K562 (cell line): ENCODE measurements at regions not wholly inside any gene's neighbourhood (a gene's known extent, or its start where the extent isn't known, plus 50 kb on each side); places are given as distances from the start of the nearest gene placed in this dataset.

Experiments used
- CEBPB ChIP-seq: fragments of 450-650 bp; IDR thresholded peaks from 2 replicates; pipeline ENCODE4 v1.6.1; 2016; ENCODE audit warnings: missing genetic modification characterization, missing compliant biosample characterization
- CEBPG ChIP-seq, 3 experiments: fragments of 200-800 bp in 1 of 3; sonication (Bioruptor generic) in 1 of 3; sonication (generic) in 1 of 3; formaldehyde crosslinking in 1 of 3; IDR thresholded peaks in 2 of 3; conservative IDR thresholded peaks in 1 of 3; 2 replicates each; pipeline versions ENCODE4 v1.6.1 to v1.8.0; 2016 to 2022; ENCODE audit warnings: missing compliant biosample characterization in 2 of 3, missing genetic modification characterization in 2 of 3, mild to moderate bottlenecking in 1 of 3, missing genetic modification reagents in 1 of 3
- CHD1 ChIP-seq: fragments of 200-600 bp; sonication (generic); IDR thresholded peaks from one replicate; pipeline ENCODE4 v1.6.1; 2012; ENCODE audit warnings: mild to moderate bottlenecking, moderate library complexity, low read length, inconsistent platforms
- ESRRB ChIP-seq: fragments of 250-450 bp; sonication (Bioruptor Pico); IDR thresholded peaks from 2 replicates; pipeline ENCODE4 v1.5.0; 2020; ENCODE audit warnings: mild to moderate bottlenecking, moderate library complexity, borderline replicate concordance
- MXI1 ChIP-seq: IDR thresholded peaks from 2 replicates; pipeline ENCODE4 v1.6.1; 2011; ENCODE audit warnings: low read depth, mild to moderate bottlenecking, improper control_type of control experiment, low read length
- NFE2 ChIP-seq: IDR thresholded peaks from 2 replicates; pipeline ENCODE4 v1.6.1; 2014; ENCODE audit warnings: antibody characterized with exemption, low read depth
- TF ChIP-seq, protein P1 (sequence below): IDR thresholded peaks from 2 replicates; pipeline ENCODE4 v1.6.1; 2012; ENCODE audit warnings: low read depth, low read length, improper control_type of control experiment, borderline replicate concordance
- TF ChIP-seq, protein P2 (sequence below): sonication (generic); formaldehyde crosslinking; IDR thresholded peaks from 2 replicates; pipeline ENCODE4 v1.8.0; 2022; ENCODE audit warnings: mild to moderate bottlenecking, missing genetic modification reagents
- TF ChIP-seq, protein P3 (sequence below): fragments of 250-450 bp; sonication (Bioruptor Pico); IDR thresholded peaks from 2 replicates; pipeline ENCODE4 v1.8.0; 2021; ENCODE audit warnings: borderline replicate concordance, mild to moderate bottlenecking, moderate library complexity; ENCODE audit not compliant: poor library complexity, severe bottlenecking
- TF ChIP-seq, protein P4 (sequence below): fragments of 250-450 bp; sonication (Bioruptor Pico); IDR thresholded peaks from 2 replicates; pipeline ENCODE4 v1.5.1; 2021; ENCODE audit warnings: mild to moderate bottlenecking
- TF ChIP-seq, protein P5 (sequence below), 3 experiments: IDR thresholded peaks in 2 of 3; conservative IDR thresholded peaks in 1 of 3; 2 replicates each; pipeline ENCODE4 v1.5.1; 2011 to 2012; ENCODE audit warnings: low read length in 3 of 3, mild to moderate bottlenecking in 3 of 3, control low read depth in 2 of 3, improper control_type of control experiment in 1 of 3, inconsistent platforms in 1 of 3, low read depth in 1 of 3, mixed read lengths in 1 of 3, moderate library complexity in 1 of 3; ENCODE audit not compliant: insufficient read depth in 2 of 3
- TF ChIP-seq, protein P6 (sequence below): sonication (generic); formaldehyde crosslinking; IDR thresholded peaks from 2 replicates; pipeline ENCODE4 v1.9.0; 2022; ENCODE audit warnings: mild to moderate bottlenecking, missing genetic modification reagents

DNA sequence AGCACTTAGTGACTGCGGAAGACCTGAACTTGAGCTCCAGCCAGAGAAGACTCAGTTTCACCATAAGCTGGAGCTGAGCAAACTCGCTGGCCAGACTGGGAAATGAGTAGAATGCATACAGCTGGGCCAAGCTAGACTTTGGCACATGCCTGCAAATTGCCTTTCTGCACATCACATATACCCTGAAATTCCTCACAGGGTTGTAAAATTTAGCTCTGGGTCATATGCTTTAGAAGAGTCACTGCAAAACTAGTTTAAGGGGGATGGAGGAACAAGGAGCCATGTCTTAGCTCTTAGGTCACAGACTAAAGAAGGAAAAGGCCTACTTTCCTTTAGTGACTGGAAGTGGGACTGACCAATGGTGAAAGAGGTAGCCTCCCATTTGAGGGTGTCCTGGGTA lies 67.6 kb downstream of the PPP1R3C start:
- TF ChIP-seq, protein P1, sequence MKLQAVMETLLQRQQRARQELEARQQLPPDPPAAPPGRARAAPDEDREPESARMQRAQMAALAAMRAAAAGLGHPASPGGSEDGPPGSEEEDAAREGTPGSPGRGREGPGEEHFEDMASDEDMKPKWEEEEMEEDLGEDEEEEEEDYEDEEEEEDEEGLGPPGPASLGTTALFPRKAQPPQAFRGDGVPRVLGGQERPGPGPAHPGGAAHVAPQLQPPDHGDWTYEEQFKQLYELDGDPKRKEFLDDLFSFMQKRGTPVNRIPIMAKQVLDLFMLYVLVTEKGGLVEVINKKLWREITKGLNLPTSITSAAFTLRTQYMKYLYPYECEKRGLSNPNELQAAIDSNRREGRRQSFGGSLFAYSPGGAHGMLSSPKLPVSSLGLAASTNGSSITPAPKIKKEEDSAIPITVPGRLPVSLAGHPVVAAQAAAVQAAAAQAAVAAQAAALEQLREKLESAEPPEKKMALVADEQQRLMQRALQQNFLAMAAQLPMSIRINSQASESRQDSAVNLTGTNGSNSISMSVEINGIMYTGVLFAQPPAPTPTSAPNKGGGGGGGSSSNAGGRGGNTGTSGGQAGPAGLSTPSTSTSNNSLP = no peak
- no peak for TF ChIP-seq MXI1
- TF ChIP-seq CHD1 = no peak
- TF ChIP-seq, protein P2, sequence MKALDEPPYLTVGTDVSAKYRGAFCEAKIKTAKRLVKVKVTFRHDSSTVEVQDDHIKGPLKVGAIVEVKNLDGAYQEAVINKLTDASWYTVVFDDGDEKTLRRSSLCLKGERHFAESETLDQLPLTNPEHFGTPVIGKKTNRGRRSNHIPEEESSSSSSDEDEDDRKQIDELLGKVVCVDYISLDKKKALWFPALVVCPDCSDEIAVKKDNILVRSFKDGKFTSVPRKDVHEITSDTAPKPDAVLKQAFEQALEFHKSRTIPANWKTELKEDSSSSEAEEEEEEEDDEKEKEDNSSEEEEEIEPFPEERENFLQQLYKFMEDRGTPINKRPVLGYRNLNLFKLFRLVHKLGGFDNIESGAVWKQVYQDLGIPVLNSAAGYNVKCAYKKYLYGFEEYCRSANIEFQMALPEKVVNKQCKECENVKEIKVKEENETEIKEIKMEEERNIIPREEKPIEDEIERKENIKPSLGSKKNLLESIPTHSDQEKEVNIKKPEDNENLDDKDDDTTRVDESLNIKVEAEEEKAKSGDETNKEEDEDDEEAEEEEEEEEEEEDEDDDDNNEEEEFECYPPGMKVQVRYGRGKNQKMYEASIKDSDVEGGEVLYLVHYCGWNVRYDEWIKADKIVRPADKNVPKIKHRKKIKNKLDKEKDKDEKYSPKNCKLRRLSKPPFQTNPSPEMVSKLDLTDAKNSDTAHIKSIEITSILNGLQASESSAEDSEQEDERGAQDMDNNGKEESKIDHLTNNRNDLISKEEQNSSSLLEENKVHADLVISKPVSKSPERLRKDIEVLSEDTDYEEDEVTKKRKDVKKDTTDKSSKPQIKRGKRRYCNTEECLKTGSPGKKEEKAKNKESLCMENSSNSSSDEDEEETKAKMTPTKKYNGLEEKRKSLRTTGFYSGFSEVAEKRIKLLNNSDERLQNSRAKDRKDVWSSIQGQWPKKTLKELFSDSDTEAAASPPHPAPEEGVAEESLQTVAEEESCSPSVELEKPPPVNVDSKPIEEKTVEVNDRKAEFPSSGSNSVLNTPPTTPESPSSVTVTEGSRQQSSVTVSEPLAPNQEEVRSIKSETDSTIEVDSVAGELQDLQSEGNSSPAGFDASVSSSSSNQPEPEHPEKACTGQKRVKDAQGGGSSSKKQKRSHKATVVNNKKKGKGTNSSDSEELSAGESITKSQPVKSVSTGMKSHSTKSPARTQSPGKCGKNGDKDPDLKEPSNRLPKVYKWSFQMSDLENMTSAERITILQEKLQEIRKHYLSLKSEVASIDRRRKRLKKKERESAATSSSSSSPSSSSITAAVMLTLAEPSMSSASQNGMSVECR (CRISPR knock-in tag) = no peak
- TF ChIP-seq ESRRB = no peak
- no peak for TF ChIP-seq CEBPG (CRISPR knock-in tag; IDR thresholded peaks at IDR 0.05)
- TF ChIP-seq CEBPG (tag; conservative IDR thresholded peaks at IDR 0.05 in 1 of 2, IDR thresholded peaks at IDR 0.05 in 1 of 2) = no peak
- TF ChIP-seq, protein P3, sequence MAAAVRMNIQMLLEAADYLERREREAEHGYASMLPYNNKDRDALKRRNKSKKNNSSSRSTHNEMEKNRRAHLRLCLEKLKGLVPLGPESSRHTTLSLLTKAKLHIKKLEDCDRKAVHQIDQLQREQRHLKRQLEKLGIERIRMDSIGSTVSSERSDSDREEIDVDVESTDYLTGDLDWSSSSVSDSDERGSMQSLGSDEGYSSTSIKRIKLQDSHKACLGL = no peak
- no peak for TF ChIP-seq NFE2
- TF ChIP-seq, protein P4, sequence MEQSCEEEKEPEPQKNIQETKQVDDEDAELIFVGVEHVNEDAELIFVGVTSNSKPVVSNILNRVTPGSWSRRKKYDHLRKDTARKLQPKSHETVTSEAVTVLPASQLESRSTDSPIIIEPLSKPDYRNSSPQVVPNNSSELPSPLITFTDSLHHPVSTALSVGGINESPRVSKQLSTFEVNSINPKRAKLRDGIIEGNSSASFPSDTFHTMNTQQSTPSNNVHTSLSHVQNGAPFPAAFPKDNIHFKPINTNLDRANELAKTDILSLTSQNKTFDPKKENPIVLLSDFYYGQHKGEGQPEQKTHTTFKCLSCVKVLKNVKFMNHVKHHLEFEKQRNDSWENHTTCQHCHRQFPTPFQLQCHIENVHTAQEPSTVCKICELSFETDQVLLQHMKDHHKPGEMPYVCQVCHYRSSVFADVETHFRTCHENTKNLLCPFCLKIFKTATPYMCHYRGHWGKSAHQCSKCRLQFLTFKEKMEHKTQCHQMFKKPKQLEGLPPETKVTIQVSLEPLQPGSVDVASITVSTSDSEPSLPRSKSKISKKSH = no peak
- TF ChIP-seq CEBPB = no peak
- TF ChIP-seq, protein P5, sequence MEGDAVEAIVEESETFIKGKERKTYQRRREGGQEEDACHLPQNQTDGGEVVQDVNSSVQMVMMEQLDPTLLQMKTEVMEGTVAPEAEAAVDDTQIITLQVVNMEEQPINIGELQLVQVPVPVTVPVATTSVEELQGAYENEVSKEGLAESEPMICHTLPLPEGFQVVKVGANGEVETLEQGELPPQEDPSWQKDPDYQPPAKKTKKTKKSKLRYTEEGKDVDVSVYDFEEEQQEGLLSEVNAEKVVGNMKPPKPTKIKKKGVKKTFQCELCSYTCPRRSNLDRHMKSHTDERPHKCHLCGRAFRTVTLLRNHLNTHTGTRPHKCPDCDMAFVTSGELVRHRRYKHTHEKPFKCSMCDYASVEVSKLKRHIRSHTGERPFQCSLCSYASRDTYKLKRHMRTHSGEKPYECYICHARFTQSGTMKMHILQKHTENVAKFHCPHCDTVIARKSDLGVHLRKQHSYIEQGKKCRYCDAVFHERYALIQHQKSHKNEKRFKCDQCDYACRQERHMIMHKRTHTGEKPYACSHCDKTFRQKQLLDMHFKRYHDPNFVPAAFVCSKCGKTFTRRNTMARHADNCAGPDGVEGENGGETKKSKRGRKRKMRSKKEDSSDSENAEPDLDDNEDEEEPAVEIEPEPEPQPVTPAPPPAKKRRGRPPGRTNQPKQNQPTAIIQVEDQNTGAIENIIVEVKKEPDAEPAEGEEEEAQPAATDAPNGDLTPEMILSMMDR (IDR thresholded peaks at IDR 0.05 in 2 of 3, conservative IDR thresholded peaks at IDR 0.05 in 1 of 3; ENCODE audit: insufficient read depth in 2 of 3, low read depth in 1 of 3, low read length in 3 of 3) = no peak
- TF ChIP-seq, protein P6, sequence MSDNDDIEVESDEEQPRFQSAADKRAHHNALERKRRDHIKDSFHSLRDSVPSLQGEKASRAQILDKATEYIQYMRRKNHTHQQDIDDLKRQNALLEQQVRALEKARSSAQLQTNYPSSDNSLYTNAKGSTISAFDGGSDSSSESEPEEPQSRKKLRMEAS (CRISPR knock-in tag) = no peak
